G401 (cell line): ENCODE measurements at regions not wholly inside any gene's neighbourhood (a gene's known extent, or its start where the extent isn't known, plus 50 kb on each side); places are given as distances from the start of the nearest gene placed in this dataset.

ENCODE experiments used
- DNase-seq: peaks from one replicate; pipeline ENCODE4 v3.0.0-alpha.2; 2015; ENCODE audit warnings: low spot score
- in situ Hi-C: cut with HindIII; loops from 2 replicates; pipeline ENCODE4 v1.10.0; 2016; ENCODE audit warnings: low sequenced_read_pairs, mixed read lengths

DNA sequence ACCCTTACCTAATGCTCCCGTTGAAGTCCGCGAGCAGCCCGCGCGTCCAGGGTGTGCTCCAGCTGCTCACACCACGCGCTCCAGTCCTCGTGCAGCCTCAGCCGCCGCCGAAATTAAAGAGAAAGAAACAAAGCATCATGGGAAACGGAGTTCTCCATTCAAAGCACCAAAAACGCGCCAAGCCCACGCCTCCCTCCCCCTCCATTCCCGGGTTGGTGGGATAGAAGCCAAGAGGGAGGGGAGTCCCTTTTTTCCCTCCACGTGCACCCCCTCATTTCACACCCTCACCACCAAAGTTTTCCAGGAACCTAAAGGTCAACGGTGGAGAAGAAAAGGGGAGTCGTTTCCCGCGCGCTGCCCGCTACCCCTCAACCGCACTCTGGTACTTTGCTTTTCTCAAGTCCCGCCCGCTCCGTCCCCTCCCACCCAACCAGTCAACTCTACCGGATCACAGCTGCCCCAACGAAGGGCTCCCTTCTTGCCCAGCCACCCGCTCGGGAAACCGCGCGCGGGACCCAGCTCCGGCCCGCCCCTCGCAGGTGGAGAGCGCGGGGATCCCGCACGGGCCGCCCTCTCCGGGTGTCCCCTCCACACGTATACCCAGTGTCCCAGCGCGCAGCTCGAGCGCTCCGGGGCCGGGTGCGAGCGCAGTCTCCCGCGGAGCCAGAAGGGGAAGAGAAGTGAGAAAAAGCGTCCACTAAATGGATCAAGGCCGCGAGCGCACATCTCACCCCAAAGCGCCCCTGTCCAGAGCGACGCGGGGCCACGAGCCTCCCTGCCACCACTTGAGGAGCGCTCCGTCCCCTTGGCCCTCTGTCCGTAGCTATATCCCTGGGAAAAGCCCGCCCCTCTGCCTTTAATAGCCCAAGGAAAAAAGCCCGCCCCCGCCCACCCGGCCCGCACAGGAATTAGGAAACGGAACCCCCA lies 65.1 kb upstream of the CCDC160 start:
- in situ Hi-C loops = no loop called here
- DNase-seq = no peak

DNA sequence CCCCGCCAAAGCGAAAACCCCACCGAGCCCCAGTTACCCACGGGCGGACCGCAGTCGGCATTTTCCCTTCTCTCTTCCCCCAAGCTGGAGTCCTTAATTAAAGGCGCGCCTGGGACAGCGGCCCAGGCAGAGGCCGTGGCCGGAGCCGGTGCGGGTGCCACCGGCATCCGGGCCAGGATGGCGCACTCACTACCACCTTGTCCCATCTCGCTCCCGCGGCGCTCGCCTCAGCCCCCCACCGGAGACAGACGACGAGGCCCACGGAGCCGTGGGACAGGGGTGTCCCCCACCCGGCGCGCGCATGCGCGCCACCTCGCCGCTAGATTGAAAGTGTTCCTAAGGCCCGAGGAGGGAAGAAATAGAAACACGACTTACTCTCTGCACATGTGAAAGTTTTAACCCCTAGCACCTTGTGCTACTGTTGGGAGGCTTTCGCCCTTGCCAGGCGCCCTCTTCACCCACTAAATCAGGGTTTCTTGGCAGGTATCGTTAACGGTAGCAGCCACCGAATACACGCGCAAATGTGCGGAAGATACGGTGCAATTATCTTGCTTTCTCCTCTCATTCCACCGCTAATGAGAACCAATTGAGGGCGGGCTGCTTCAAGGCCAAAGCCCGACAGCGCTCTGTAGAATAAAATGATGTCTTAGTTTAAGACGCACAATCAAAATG lies 64.3 kb upstream of the CCDC160 start:
- DNase-seq = no peak
- in situ Hi-C loops = no loop called here

DNA sequence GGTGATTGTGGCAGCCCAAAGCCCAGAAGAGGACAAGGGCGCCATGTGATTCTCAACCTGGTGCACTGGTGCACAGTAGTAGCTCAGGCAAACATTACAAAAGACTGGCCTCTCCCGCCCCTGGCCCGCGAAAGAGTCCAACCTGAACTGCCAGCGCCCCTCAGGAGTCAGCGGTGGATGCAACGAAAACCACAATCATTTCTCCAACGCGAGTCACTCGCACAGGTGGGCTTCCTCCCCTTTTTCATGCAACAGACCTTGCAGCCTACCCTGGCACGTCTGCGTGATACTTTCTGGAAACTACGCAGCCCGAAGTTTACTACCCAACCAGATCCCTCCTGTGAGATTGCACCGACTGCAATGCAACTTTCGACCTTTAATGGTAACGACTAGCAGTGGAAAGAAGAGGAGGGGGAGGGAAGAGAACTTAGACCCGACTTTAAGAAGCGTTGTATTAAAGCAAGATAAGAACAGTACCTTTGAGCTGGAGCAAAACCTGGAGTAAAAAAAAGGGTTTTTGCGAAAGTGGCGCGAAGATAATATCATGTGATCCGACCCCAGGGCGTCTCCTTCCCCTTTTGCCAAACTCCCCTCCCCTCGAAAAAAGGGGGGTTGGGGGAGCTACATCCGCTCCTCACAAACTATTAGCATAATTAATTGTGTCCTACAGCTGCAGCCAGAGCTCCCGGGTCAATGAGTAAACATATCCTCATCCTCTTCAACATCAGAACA lies 63.3 kb upstream of the CCDC160 start:
- in situ Hi-C loops = no loop called here
- DNase-seq = no peak

DNA sequence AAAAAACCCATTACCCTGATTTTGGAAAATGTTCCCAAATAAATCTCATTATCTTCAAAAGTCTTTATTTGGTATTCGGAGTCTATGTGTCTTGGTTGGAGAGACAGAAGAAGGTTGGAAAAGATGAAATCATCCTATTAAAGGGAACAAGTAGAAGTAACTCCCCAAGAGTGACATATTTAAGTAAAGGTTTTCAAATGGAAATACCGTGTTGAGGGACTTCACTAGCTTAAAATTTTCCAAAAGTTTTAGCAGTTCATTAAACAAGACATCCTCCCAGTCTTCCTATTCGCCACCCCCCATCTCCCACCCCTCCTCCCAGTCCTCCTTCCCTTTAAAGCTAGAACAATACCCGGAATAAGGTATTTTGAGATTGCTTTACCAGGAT lies 62.7 kb upstream of the CCDC160 start:
- in situ Hi-C loops = no loop called here
- no peak for DNase-seq

DNA sequence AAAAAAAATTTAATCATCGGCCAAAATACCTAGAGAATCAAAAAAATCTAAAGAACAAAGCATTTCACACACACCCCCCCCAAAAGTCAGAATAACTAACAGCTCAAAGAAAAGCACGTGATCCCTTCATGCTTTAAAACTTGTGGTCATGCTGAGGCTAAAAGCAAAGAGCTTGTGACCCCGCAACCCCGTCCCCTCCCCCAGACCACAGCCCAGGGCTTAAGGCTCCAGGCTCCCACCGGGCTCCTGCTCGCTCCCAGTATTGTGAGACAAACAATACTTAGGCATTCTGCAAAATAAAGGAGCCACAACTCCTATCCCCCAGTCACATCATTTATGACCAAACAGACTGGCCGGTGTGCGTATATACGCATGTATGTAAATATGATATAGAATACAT lies 62.1 kb upstream of the CCDC160 start:
- DNase-seq = peak; percentile 39
- in situ Hi-C loops = no loop called here

DNA sequence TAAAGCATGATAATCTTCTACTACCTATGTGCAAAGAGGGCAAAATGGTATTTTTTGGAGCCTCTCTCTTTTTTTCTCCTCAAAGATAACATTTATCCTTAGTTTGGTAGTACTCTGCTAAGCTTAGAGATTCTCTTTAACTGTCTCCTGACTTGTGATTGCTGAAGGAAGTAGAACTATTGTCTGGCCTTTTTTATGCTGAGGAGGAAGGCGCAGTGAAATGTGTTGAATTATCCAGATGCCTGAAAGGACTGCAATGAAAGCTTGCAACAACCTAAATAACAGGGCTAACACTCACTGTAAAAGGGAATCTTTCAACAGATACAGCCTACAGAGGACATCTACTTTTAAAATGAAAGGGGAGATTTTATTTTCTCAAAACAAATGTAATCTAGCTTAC lies 59.5 kb upstream of the CCDC160 start:
- in situ Hi-C loops = no loop called here
- no peak for DNase-seq

DNA sequence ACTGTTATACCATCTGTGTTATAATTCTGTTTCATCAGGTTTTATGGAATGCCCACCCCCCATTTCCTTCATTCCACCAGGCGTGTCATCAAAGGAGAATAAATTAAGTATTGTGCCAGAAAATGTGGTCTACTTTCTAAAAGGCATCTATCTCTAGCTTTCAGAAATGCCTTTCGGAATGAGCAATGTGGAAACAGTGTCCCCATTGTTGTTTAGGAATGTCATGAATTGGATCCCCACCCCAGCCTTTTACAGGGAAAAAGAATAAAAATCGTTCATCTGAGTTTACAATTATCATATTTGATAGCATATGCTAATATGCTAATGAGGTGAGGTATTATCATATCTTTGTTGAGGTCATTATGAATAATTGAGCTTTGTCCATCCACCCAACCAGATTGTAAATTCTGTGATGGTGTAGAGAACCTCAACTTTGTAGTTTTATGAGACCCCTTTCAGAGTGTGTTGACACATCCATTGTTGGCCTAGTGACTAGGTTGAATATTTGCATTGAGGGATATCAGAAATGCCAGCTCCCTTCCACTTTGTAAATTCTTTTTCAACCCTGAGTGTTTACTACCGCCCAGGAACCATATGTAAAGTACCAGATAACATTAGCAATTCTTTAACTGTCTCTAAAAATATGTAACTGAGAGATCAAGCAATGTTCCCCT lies 56.2 kb upstream of the CCDC160 start:
- in situ Hi-C loops = no loop called here
- DNase-seq = no peak

DNA sequence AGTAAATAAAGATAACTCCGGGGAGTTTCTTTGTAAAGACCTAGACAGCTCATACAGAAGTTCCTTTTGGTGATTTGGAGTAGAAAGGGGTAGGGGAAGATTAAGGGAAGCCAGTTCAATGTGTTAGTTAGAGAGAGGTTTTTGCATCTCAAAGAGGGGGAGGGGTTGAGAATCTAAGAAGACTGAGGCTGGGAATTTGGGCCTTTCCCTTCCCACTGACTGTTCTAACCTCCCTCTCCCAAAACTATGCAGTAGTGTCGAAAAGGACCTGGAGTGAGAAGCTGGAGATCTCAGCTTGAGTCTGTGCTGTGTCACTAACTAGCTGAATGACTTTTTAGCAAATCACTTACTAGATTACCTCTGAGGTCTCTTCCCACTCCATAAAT lies 55.7 kb upstream of the CCDC160 start:
- DNase-seq = no peak

DNA sequence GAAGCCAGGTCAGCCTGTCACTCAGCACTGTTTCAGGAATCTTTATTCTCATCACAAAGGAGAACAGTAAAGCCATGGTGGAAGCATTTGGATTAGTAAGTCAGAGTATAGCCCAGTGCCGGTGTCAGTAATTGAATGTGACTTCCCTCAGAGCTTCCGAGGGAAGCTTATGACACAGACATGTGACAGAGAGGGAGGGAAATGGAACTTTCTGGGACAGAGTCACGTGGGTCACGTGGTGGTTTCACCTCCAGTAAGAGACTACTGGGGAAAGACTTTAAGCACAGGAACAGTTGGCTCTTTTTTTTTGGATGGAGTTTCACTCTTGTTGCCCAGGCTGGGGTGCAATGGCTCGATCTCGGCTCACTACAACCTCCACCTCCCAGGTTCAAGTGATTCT lies 53.3 kb upstream of the CCDC160 start:
- in situ Hi-C loops = no loop called here
- no peak for DNase-seq

More for the DNA sequence above, 55.7 kb upstream of the CCDC160 start:
- in situ Hi-C loops = no loop called here

DNA sequence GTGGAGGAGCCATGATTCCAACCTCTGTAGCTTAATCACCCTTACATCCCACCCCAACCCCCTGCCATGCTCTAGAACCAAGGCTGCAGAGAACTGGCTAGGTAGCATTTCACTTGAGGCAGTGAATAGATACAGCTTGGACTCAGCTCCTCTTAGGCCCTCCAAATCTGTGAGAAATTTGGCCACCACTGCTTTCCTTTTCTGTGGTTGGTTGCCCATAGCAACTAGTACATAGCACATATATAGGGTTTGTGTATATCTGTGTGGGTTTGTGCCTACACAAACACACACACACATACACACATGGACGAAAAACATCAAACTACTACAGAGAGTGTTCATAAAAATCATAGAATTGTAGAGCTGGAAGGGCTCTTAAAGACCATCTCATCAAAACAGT lies 52.0 kb upstream of the CCDC160 start:
- no peak for DNase-seq

DNA sequence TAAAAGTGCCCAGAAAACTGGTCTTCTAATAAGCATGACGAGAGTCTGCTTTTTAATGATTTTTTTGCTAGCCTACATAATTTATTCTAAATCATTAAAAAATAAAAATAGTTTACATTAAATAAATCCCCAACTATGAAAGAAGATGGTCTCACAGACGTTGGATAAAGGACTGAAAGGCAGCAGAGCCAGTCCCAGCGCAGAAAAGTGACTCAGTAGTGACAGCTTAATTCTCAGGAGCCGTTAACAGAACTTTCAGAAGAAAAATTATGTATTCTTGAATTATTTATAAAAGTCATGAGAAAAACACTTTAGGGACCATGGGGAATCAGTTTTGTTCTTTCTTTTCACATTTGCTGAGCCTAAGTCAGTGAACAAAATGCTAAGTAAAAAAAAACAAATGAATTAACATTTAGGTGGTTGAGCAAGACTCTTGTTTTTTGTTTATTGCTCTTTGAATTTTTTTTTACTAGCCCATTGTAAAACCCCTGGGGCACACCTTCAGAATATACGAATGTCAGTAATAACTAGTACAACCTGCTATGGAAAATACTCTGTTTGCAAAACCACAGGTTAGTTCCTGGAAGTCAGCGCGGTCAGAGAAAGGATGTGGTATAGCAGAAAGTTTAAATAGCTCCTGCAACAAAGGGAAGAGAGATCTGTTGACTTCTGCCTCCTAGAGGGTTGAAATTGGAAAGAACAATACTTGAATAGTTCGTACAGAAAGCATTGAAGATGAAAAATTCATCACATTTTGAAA lies 50.4 kb upstream of the CCDC160 start:
- in situ Hi-C loops = no loop called here
- DNase-seq = no peak

More for the DNA sequence above, 52.0 kb upstream of the CCDC160 start:
- in situ Hi-C loops = no loop called here
